ENCODE measurements at regions not wholly inside any gene's neighbourhood (a gene's known extent, or its start where the extent isn't known, plus 50 kb on each side); places are given as distances from the start of the nearest gene placed in this dataset.
"Not testable (repeated sequence)": the region's sequence is repeated elsewhere in the genome, so short reads cannot be mapped to it uniquely, and the experiment has no call there.

DNA sequence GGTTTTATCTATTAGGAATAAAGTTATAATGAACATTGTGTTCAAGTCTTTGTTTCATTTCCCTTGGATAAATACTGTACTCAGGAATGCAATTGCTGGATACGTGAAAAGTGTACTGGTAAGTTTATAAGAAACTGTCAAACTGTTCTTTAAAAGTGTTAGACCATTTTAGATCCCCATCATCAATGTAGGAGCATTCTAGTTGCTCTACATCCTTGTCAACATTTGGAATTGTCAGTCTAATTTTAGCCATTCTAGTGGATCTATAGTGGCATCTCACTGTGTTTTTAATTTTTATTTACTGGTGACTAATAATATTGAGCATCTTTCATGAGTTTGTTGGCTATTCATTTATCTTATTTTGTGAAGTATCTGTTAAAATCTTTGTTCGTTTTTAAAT lies 354.0 kb upstream of the NRP1 start:
- DNase-seq, result no peak

DNA sequence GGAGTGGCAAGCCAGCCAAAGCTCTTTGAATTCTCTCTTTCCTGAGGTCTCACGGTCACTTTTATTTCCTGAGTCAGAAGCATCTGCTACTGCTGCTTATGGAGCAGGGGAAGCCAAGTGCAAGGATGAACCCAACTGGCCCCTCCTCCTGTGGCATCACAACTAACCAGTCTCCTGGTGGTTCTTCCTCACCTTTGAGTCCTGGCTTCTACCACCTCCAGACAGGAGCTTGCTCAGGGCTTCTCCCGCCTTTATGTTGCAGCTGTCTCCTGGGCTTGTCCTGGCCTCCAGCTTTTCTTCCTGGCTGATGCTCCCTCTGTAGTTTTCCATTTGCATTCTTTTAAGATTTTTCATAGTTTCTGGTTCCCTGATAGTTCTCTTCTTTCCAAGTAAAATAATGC lies 349.7 kb upstream of the NRP1 start:
- no peak for DNase-seq

DNA sequence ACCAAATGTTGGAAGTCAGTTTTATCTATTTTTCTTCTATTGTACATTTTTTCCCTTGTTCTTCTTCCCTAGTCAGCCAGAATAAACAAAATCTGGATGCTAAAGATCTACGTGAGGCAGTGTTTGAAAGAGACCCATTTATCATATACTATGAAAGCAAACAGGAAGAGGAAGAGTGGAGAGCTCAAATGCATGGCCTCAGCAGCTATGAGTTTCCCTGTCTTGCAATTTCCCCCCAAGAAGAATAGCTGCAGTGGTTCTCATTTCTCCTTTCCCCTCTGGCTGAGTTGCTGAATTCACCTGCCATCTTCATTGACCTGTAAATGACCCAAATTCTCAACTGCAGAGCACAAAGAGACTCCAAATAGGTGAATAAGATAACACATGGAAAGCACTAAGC lies 347.1 kb upstream of the NRP1 start:
- no peak for DNase-seq

DNA sequence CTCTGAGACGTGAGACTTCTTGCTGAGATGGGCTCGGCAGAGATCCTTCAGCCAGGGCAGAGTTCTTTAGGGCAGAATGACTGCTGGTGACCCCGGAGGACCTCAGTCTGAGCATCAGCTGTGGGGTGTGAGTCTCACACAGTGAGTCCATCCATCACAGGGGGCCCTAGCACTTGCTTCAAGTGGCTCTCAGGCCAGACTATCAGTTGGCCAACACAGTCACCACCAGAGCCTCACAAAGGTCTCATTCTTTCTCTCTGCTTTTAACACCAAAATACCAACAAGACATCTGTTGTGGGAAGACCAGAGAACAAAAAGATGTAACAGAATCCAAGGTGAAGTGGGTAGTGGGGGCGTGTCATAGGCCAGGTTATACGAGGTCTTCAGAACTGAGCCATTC lies 345.6 kb upstream of the NRP1 start:
- no peak for DNase-seq

DNA sequence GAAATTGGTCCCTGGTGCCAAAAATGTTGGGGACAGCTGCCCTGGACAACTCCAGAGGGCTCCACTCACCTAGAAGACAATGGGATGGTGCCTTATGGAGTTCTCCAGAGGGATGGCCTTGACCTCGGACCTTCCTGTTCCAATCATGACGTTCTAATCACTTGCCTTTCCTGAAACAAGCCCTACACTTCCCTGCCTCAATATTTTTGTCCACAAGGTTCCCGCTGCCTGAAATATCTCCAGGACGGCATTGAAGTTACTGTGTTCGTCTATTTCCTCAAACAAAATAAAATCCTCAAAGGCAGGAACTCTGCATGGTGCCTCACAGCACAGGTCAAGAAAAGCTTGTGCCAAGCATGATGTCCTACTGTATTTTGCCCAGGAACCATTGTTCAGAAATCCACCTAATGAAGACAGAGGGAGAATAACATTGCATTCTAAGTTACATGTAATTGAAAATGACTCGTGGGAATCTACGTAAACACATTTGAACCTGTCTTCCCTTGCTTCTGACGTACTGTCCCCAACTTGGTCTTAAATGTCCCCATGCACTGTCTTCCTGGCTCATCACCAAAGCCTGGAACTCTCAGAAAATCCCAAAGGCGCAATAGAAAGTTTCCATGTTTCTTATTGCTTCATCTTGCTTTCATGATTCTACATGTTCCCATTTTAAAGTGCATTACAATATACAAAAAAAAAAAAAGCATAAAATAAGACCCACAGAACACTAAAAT lies 342.3 kb upstream of the NRP1 start:
- no peak for DNase-seq

DNA sequence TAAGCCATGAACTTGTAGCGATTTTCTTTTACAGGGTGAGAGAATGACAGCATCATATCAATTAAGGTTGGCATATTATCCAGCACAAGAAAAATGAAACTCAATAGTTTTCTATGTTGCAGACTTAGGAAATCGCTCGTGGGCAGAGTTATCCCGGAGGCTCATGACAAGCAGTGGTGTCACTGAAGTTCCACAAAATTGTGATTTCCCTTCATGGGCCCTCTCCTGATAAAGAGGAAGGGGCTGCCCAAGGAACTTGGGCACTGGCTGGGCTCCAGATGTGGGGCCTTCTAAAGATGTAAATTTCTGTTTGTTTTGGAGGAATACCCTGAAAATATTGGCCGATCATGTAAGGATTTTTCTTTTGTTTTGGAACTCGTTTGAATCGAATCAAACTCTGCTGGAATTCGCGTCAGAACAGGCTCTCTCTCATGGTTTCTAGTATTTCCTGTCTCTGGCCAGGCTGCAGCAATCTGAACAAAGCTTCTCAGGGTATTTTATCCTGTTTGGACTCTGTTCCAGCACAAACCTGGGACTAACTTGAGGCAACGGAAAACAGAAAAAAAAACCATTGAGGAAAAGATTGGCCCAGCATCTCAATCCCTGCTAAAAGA lies 340.6 kb upstream of the NRP1 start:
- no peak for DNase-seq

DNA sequence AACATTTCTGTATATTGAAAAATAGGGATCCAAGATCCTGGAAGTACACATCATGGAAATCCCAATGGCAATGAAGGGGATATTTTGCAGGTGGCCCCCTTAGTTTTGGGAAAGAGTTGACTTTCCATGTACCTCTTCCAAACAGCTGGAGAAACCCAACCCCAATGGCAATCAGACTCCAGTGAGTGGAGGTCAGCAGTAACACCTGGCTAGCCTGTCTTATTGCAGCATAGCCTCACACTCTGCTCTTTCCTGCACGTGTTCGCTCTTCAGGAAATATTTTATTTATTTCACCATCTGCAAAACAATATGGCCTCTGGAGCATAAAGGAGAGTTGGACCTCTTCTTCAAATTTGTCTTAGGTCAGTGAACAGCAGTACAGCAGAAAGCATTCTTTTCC lies 340.0 kb upstream of the NRP1 start:
- DNase-seq, result no peak

DNA sequence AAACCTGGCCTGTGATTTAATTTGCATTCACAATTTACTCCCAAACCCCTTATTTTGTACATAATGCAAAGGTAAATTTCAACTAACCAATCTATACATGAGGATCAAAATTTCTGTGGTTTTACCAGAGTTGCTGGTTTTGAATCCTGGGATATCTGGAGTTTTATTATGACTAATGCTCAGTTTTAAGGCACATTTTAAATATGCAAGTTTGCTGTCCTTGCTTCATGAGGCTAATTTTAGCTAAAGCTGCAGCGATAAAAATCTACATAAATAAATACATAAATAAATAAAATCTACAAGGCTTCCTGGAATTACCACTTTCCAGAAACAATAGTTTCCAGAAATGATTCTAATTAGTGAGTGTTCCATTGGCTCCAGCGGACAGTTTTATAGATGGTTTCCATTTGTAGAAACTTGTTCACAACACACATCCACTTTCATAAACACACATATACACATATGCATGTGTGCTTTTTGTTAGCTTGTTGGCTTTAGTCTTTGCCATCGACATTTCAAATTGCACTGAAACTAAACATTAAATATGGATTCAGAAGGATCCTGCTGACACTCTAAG lies 339.5 kb upstream of the NRP1 start:
- DNase-seq, result no peak

DNA sequence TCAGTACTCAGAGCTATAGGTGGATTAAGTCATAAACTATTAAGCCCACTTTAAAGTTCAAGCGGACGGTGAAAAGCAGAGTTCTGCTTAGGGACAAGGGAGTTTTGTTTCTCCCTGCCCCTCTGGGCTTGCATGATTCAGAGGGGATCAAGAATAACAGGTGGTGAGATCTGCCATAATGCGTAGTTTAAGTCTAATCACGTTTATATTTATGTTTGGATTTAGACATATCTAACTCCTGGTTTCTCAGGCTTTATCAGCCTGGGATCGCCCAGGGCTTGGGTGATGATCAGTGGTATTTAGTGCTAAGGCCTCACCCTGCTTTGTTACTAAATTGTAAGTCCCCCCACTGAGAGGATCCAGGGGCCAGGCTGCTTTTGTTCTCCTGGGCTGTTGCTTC lies 335.4 kb upstream of the NRP1 start:
- DNase-seq, result no peak

DNA sequence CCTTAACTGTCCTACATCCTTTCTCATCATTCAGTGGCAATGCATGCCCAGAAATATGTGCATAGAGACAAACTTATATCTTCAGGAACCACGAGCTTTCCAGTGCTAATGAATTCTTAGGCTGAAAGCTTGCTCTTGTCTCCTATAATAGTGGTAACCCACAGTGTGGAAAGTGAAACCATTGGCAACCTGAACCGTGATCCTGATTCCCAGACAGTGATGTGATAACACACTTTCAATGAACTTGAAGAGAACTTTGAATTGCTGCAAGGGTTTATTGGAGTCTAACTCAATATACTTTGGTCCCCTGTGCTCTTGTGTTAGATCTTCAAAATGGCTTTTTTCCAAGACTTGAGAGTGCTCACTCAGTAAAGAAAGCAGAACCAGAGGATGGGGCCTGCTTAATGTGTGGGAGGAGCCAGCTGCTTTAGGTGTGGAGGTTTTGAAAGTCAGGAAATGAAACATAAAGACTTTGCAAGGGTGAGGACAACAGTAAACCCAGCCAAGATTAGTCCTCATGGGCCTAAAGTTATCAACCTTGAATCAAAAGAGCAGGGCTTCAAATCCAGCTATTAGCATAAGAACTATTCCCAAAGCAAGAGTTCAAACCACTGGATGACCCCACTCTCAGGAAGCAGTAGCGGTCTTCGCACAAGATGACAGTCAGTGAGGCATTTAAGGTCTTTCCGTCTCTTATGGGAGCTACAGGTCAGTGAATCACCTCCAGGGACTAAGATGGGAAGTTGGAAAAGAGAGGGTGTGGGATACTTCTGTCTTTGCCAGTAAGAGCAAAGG lies 332.4 kb upstream of the NRP1 start:
- DNase-seq, result no peak

DNA sequence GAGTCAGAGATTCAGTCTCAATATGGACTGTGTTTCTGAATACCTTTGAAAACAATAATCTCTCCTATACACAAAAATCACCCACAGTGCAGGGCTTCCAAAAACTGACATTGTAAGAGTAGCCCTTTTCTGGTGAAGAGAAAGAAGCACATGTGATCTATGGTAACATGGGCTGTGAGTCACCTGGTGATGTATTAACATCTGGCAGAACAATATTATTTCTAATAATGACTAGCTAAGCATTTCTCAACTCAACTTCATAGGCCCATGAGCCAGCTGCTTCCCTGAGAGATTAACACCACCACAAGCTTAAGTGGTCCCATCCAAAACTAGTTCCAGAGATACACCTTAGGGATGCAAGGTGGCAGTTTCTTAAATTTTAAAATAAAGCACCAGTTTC lies 331.0 kb upstream of the NRP1 start:
- DNase-seq, result no peak

DNA sequence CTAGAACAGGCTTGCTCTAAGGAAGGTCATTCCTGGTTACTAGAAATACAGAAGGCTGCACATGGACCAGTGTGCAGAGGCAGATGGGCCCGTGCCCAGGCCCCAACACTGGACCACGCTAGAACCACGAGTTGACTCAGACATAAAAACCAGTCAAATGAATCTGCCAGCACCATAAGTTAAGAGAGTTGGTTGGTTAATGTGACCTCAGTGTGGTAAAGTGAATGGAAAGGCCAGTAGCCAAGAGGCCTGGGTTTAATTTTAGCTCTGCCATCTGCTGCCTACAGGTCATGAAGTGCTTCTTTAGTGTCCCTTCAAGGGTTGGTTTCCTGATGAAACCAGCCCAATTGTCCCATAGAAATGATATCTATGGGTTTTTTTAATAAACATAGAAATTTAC lies 329.6 kb upstream of the NRP1 start:
- DNase-seq, result no peak

DNA sequence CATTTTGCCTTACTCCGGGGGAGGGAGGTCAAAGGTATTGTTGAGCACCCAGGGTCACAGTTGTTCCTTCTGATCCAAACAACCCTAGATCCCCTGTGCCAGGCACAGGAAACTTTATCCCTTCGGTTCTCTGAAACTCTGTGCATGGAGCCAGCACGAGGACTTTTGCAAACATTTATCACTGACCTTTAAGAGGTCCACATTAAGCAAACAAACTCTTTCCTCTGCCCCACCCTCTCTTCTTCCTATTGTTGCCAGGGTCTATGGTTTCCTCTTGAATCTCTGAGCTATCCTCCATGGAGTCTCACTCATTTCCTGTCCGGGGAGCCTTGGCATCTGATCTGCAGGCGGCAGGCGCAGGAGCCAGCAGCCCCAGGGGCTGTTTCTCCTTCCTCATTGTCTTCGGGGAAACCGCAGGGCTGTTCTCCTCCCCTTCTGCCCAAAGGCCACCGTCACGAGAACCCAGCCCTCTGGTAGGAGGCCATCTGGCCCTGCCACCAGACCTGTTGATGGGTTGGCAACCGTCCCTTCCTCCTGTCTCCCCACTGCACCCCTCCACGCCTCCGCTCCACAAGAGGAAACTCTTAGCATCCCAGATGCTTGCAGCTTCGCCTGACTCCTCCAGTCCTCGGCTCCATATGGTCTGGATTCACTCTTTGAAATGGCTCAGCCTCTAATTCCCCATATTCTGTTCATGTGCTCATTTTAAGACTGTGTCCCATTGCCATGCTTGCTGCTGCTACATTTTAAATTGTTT lies 327.3 kb upstream of the NRP1 start:
- DNase-seq, result no peak

DNA sequence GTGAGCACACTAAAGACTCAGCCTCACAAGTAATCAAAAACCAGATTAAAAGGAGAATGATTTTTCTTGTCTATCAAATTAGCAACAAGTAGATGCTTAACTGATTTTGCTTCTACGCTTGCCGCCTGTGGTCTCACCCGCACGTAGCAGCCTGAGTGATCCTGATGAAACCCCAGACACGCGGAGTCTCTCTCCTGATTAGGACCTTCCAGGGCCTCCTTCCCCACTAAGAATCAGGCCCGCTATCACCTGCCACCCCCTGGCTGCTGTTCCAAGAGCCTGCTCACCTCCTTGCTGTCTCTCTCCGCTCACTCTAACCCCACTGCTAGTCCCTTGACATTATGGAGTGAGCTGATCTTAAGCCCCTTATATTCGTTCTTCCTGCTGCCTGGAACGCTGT lies 325.9 kb upstream of the NRP1 start:
- DNase-seq, result no peak

DNA sequence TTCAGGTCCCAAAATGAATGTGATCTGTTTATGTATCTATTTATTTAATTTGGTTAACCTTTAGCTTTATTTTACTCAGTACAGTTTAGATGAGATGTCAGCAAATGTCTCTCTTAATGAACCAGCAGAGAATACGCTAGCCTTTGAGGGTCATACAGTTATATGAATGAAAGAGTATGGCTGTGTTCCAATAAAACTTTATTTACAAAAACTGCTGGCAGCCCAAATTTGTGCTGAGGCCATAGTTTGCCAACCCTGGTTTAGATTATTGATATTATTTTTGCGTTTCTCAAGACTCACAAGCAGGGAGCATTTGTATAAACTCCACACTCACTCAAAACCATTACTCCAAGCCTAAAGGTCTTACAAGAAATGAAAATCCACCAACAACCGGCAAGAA lies 323.4 kb upstream of the NRP1 start:
- no peak for DNase-seq

DNA sequence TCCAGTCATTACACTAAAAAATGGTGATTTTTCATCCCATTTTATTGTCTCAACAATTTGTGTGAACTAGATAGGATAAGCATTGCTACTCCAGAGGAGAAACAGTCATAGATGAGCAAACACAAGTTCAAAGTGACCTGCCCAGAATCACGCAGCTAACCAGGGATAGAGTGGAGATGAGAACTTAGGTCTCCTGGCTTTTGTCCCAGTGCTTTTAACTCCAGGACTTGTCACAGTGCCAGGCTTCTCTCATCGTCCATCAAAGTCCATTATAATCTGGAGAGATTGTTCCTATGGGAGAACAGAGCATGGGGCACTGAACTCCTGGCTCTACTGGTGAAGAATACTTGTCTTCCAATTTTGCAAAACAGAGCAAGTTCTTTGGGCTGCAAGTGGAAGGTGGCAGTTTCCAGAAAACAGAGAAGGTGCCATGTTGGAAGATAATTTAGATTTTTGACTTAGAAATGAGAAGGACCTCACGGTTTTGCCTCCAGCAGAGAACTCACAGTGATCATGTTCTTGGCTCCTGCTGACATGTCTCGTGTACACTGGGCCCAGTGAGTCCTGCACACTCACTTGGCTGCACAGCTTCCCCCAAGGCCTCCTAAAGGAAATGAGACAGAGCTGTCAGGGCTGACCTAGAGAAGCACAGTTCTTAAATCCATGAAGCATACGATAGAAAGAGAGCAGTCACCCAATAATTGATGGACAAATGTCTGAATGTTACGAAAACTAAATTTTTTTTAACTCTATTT lies 322.9 kb upstream of the NRP1 start:
- DNase-seq, result no peak

DNA sequence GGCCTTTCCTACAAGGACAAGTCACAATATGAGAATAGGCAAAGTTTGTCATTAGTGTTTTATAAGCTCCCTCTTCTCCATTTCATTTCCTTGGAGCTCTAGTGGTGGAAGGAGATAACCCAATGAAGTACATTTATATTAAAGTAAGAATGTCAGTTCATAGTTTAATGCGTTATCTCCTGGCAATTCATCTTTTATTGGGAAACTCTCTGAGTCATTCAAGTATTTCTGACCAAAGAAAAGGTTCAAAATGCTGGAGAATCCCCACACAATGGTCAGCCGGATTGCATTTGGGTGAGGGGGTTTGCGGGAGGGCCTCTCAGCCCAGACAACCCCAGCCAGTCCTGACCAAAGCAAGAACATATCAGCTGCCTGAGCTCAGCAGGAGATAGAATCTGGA lies 321.5 kb upstream of the NRP1 start:
- no peak for DNase-seq

DNA sequence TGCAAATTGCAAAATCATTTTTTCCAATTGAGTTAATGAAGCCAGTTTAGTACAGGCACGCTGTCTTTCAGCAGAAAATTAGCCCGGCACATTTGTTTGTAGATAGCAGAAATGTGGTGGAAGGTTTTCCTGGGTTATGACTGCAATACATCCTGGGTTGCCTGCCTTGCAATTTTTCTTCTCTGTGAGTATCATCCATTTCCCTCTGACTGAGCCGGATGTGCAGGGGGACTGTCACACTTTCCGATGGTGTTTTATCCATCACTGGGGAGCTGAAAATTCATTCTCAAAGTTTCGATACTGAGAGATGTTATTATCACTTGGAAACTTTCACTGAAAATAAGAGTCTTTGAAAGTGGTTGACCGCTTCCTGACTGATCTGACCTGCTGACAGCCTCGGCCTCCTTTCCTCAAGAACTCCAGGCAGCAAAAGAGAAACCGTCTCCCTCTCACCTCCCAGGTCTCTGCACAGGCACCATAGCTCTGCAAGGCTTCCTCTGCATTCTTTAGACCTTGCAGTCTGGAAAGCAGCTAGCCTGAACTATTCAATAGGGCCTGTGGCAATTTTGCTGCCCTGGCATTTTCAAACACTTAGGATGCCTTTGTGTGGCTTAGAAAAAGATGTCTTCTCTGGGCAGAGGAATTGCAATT lies 320.8 kb upstream of the NRP1 start:
- peak; percentile 12 for DNase-seq

DNA sequence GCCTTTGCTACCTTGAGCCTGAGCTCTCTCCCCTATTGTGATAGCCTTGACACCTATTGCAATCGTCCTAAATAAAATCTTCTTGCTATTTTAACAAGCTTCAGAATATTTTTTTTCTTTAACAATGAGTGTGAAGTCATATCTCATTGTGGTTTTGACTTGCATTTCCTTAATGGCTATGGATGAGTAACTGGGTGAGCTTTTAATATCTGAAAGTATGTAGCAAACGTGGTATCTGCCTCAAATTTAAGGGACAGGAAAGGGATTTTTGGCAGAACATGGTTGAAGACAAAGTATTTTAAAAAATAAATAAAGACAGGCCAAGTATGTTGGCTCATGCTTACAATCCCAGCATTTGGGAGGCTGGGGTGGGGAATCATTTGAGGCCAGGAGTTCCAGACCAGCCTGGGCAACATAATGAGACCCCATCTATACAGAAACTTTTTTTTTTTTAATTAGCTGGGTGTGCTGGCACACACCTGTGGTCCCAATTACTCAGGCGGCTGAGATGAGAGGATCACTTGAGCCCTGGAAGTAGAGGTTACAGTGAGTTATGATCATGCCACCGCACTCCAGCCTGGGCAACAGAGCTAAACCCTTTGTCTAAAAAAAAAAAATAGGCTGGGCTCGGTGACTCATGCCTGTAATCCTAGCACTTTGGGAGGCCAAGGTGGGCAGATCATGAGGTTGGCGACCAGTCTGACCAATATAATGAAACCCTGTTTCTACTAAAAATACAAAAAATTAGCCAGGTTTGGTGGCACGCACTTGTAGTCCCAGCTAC lies 319.3 kb upstream of the NRP1 start:
- DNase-seq, result no peak

DNA sequence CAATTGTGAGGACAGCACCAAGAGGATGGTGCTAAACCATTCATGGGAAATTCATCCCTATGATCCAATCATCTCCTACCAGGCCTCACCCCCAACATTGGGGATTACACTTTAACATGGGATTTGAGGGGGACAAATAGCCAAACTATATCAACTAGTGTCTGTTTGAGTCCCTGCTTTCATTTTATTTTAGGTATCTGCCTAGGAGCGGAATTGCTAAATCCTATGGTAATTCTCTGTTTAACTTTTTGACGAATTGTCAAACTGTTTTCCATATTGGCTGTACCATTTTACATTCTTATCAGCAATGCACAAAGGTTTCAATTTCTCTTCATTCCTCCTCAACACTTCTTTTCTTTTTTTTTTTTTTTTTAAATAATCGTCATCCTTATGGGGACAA lies 318.4 kb upstream of the NRP1 start:
- no peak for DNase-seq

DNA sequence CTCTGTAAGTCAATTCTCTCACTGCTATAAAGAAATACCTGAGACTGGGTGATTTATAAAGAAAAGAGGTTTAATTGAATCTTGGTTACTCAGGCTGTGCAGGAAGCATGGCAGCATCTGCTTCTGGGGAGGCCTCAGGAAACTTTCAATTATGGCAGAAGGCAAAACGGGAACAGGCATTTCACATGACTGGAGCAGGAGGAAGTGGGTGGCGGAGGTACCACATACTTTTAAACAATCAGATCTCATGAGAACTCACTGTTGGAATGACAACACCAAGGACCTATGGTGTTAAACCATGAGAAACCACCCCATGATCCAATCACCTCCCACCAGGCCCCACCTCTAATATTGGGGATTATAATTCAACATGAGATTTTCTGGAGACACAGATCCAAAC lies 315.7 kb upstream of the NRP1 start:
- not testable (repeated sequence) for DNase-seq

Measured in activated CD4-positive, alpha-beta T cell treated with anti-CD3 and anti-CD28 coated beads, Interleukin-2, amount 50 U/mL, for 16 hours (primary cell).